Frontal cortex (tissue), 3 donors: ENCODE measurements at regions not wholly inside any gene's neighbourhood (a gene's known extent, or its start where the extent isn't known, plus 50 kb on each side); places are given as distances from the start of the nearest gene placed in this dataset.

Source experiments
- DNase-seq, 2 donors: peaks; one replicate each; pipeline ENCODE4 v3.0.0; 2012; ENCODE audit warnings: low spot score in 2 of 2
- FAIRE-seq: peaks from 2 replicates; lab custom pipeline; 2012; peaks lifted over from hg19 to GRCh38; lab: Jason Lieb, UNC
- donor health status: control.
- donor health status: control.
- donor health status: control.

DNA sequence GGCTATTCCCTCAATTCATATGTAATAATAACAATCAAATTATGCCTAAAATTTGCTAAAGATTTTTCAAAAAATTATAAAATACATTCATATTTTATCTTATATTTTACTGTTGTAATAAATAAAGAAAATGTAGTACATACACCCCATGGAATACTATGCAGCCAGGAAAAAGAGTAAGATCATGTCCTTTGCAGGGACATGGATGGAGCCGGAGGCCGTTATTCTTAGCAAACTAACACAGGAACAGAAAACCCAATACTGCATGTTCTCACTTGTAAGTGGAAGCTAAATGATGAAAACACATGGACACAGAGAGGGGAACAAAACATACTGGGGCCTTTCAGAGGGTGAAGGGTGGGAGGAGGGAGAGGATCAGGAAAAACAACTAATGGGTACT is 584.2 kb upstream of the MMS22L start:
- FAIRE-seq (peak; percentile 42), DNase-seq (no peak)

DNA sequence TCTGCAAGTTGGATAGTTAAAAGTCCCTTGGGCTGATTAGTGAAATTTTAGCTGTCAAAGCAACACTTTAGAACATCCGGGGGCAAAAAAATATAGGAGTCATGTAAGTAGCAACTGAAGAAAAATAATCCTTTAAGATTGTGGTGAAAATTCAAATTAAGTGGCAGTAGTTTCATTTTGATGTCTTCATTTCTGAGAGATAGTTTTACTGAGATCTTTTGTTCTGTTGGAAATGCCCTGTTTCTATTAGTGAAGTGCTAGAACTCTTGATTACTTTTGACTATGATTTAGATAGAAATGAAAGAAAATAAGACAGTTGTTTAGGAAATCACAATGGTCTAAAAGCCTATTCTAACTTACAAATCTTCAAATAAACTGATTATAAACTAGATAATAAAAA is 587.3 kb upstream of the MMS22L start:
- no peak for DNase-seq
- FAIRE-seq = no peak

DNA sequence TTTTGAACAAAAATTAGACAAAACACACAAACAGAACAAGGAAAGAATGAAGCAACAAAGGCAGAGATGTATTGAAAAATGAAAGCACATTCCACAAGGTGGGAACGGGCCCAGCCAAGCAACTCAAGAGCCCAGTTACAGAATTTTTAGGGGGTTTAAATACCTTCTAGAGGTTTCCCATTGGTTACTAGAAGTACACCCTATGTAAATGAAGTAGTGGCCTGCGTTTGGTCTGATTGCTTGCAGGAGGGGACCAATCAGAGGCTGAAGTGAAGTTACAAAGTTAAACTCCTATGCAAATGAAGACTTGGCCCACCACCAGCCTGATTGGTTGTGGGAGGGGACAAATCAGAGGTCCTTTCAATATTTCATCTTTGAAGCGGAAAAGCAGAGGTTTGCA is 593.7 kb upstream of the MMS22L start:
- DNase-seq = no peak
- FAIRE-seq = no peak

DNA sequence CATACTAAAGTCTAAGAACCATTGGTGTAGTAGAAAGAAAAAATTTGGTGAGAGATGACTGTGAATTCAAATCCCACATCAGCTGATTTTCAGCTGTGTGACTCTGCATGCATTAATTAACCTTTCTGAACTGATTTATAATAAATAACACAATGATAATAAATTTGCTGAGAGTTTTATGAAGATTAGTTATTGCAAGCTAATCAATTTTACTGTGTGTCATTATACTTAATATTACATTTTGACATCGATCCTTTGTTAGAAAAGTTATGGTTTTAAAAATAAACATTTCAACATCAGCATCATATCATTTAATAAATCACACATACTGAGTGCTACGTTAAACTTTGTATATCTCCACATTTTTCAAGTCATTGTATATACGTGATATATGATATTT is 599.7 kb upstream of the MMS22L start:
- DNase-seq (no peak), FAIRE-seq (no peak)

DNA sequence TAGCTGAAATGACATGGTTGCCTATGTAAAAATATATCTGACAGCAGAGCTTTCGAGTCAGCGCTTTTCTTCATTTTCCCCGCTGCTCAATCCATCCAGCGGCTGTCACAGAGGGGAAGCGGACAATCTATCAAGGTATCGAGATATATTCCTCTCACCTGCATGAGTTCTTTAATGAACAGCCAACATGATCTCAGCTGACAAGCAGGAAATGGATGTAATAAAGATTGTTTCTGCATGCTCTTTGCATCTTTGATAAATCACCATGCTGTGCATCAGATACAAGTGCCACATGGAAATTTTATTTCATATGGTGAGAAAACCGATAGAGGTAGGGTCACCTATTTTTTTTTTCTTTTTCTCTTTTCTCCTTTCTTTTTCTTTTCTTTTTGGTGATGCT is 602.3 kb upstream of the MMS22L start:
- DNase-seq (no peak), FAIRE-seq (no peak)

DNA sequence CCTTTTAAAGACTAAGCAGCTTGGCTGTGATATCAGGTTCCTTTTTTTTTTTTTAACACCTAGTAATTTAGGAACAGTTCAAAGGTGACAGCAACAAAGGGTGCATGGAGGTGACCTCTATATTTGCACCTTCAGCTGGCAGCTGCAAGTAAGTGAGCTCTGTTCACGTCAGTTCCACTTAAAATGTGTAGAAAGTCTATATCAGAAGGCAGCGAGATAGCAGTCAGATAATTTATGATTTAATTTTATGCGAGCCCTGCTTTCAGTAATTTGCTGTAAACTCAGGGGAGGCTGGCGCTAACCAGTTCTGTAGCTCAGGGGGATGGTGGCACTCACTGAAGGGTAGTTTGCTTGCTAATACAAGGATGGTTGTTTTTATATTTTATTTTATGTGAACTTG is 602.8 kb upstream of the MMS22L start:
- FAIRE-seq = no peak
- DNase-seq = no peak

DNA sequence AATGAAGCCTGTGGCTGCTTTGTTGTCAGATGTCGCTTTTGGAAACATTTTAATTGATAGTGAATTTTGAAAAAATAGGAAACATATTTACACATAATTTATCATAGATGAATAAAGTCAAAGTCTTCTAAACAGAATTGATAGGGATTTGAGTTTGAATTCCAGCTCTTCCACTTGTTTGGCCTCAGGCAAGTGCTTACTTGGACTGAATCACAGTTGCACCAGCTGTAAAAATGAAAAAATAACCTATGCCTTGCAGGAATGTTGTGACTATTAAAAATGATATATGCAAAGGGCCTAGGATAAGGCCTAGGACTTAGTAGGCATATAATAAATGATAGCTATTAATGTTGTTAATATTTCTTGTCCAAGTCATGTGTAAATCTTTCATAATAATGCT is 618.5 kb upstream of the MMS22L start:
- DNase-seq = no peak
- FAIRE-seq = no peak

DNA sequence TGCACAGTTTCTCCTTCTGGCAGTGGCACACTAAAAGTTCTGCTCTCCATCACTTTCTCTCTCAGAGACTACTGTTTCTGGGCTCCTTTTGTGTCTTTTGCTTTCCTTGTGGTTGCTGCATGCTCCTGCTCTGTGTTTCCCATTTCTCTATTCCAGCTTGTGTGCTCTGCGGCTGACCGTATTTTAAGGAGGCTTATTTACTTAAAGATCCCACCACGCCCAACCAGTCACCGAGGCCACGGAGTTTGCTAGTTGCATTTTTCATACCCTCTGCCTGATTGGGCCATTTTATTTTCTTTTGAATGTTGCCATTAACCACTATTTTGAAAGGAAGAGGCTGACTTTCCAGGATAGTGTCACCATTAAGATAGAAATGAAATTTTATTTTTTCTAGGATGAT is 626.4 kb upstream of the MMS22L start:
- FAIRE-seq (no peak), DNase-seq (no peak)

DNA sequence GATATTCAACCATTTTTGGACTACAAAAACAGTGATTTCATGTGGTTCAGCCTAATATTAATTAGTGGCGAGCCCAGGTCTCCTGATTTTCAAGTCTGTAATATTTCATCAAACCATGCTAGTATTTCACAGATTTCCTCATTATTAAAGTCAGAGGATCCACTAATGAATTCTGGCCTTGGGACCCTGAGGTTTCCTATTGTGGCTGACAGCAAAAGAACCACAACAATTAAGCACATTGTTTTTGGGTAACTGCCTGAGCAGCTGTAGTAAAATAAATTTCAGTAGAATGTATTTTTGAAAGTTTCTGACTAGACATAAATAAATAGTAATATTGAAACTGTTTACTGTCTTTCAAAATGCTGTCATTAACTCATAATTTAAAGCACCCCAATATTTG is 630.7 kb upstream of the MMS22L start:
- no peak for DNase-seq
- FAIRE-seq = no peak

DNA sequence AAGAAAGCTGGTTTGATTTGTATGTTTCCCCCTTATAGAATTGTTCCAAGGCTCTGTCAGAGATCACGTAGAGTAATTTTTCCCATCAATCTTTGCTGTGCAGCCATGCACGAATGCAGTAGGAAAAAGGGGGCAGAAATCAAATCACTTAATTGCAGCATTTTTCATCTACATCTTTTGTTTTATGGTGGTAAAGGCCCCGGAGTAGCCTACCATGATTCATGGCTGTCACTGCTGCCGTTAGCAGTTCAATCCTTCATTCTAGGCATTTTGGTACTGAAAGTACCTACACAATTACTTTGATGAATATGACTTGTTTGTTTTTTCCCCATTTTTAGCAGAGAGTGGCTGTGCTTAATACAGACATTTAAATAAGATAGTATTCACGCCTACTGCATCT is 631.9 kb upstream of the MMS22L start:
- no peak for DNase-seq
- no peak for FAIRE-seq

DNA sequence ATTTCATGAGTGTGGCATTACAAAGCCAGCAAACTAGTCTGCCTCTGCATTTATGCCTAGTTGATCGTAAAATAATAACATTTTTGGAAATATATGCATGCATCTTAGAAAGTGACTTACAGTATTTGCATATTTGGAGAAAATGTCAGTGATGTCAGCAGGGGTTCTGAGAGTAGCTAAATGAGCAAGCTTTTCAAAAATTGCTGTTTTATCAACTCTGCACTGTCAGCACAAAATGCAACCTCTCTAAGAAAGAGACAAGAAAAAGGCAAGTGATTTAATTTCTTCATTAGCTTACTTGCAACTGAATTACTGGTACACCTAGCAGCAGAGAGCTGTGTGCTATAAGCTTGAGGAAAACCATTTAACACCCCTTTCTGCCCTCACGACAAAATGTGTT is 632.5 kb upstream of the MMS22L start:
- FAIRE-seq = no peak
- no peak for DNase-seq

DNA sequence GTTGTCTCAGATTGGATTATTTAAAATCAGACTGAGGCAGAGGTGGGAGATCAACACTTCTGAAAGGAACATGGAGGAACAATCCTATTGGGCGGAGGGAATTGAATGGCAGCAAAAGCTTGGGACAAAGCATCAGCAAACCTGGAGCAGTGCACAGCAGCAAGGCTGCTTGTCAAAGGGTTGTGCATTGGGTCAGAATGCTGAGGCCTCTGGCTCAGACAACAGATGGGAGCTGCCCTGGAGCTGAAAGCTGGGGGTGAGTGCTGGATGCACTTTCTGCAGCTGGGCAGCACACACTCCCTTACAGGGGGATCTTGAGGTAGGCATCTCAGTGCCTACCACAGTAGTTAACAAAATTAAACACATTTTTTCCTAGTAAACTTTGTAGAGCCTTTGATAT is 634.4 kb upstream of the MMS22L start:
- no peak for DNase-seq
- FAIRE-seq = no peak

DNA sequence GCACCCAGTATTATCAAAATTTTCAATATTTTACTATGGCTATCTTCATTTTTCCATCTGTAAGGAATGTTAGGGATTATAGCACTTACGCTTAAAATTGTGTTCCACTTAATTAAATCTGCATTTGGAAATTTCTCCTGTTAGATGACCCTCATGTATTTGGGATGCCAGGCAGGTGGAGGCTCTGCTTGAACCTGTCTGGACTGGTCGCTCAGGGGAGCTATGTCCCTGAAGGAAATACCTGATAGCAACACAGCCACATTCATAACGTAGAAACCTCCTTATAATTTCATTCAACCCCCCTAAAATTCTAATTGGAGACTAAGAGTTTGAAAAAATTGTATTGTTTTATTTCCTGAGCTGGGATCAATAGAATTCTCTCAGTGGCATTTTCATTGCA is 636.0 kb upstream of the MMS22L start:
- FAIRE-seq (no peak), DNase-seq (no peak)

DNA sequence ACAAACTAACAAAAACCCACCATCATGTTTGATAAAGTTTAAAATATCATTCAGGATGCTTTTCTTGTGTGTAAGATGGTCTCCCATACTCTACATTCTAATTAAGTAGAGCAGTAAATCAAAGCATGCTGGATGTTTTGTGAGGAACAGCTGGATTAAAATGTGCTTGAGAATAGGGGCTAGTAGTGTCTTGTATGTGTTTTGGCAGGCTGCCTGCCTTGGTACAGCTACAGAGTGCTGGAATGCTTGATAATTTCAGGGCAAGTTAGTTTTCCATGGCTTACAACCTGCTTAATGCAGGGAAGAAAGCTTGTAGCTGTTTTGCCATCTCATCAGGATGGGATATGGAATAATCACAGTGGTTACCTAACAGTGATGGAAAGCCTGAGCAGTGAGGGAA is 636.6 kb upstream of the MMS22L start:
- DNase-seq = no peak
- FAIRE-seq = no peak

DNA sequence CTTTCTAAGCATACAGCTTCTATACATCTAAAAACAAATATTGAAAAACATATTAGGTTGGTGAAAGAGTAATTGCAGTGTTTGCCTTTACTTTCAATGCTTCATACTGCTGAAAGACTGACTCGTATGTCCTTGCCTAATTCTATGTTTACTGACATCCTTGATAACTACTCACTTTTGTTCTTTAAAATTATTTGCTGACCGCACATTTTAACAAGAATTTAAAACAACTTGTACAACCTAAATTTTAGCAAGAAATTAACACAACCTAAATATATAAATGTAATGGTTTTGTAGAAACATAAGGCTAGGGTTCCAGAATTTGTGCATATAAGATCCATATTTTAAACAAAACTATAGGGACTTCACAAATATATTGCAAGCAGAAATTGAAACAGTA is 640.2 kb upstream of the MMS22L start:
- DNase-seq (no peak), FAIRE-seq (no peak)

DNA sequence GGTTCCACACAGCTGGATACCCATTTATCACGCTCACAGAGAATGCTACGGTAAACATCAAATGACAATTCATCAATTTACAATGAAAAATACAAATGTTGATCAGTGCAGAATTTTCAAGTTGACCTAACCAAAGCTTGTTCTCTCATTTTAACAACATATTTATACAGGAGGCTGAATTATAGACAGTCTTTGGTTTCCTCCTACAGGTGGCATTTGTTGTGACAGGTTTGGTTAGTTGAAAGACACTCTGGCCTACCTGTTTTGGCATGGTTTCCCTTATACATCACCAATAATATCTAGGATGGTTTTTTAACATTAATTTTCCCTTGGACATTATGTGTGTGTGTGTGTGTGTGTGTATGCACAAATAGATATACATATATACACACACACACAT is 642.5 kb upstream of the MMS22L start:
- FAIRE-seq (no peak), DNase-seq (no peak)

DNA sequence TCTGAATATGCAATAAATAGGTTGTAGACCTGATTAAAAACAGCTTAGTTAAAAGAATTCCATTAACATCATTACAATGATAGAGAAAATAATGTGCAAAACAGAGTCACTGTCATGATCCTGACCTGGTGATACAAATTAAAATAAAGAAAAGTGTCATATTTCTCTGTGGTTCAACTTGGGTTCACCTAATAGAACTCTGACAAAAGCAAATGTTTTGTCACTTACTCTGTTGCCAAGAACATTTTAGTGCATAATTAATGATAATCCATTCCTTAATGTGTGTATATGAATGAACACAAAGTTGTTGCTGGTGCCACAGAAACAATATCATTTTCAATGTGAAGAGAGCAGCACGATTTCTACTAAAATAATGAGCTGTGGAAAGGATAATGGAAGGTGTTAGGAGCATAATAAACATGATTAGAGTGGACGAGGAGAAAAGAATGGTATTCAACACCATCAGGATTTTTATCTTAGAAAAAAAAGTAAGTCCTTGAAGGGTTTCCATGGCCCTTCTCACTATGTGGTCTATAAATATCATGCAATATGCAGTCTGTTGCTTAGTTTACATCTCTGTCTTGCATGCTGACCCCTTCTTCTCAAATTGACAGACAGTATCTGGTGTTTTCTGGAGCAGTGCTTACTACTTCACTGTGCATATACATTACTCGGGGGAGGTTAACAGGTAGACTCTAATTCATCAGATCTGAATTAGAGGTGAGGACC is 656.6 kb upstream of the MMS22L start:
- FAIRE-seq (no peak), DNase-seq (no peak)

DNA sequence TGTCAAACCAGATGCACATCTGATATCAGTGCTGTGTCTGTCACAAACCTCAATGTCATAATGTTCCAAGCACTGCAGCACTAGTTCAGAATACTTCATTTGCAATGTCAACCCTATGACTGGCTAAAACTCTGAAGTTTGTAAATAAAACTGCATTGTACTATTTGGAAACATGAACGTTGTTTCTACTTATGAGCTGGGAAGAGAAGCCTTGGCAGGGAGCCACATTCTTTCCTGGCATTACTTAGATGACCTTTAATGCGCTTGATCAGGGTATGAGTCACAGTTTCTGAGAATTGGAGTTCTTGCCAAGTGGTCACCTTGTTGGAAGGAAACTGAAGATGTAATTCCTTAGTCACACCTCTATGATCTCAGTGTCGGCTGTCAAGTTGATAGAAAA is 664.8 kb upstream of the MMS22L start:
- no peak for FAIRE-seq
- no peak for DNase-seq

DNA sequence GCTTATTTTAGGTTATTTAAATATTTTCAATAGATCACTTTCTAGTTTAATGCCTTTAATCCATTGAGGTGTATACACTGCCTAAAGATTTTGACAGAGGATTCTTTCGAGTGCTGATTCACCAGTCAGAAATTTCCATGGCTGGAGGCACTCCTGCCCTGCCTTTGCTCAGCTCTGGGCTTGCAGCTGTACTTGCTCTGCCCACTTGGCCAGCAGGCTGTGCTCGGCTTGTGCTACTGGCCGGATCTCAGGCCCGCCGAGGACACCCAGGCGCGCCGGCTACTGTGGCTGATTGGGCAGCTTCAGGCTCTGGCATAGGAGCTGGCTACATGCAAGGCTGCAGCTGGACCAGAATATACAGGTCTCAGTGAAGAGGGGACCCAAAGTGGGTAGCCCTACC is 675.1 kb upstream of the MMS22L start:
- DNase-seq (no peak), FAIRE-seq (no peak)

DNA sequence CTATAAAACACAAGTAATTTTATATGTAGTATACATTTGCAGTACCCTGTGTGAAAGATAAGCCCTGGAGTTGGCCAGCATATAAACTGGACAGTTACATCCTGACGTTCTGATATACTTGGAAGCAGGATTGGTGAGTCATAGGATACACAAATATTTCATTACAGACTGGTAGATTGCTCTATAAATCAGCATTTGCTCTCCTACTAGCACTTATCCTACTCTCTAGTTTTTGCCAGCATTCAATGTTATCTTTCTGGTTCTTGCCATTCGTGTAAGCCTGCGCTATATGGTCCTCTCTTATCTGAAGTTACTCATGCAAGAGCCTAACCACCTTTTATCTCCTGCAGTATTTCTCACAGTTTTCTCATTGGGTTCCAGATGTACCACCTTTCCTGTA is 680.2 kb upstream of the MMS22L start:
- DNase-seq (no peak), FAIRE-seq (no peak)

DNA sequence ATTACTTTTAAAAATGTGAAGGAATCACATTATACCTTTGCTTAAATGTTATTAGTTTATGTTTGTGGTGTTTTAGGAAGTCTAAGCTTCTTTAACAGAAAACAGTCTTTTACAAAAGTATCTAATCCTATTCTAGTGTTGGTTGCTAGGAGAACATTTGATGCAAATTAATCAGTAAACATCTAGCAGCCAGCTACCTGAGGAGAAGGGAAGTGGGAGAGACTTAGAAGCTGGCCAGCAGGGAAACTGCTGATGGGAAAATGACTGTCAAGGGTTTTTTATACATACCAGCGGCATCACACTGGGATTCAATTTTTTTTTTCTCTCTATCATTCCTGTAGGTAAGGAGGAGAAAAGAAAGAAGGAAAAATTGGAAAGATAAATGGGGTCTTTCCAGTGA is 686.0 kb upstream of the MMS22L start:
- no peak for FAIRE-seq
- DNase-seq = no peak

DNA sequence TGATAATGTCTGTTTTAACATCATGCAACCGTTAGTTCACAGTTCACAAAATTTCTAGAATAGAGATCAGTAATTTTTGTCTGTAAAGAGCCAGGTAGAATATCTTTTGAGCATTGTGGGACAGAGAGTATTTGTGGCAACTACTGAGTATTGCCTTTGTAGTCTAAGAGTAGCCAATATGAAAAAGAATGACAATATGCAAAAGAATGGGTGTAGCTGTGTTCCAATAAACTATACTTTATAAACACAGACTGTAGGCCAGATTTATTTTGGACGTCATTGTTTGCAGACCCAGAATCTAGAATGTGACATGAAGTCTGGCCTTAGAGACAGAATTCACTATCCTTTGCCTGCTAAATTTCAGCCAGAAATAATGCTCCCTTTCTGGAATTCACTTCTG is 694.1 kb upstream of the MMS22L start:
- FAIRE-seq = no peak
- no peak for DNase-seq

DNA sequence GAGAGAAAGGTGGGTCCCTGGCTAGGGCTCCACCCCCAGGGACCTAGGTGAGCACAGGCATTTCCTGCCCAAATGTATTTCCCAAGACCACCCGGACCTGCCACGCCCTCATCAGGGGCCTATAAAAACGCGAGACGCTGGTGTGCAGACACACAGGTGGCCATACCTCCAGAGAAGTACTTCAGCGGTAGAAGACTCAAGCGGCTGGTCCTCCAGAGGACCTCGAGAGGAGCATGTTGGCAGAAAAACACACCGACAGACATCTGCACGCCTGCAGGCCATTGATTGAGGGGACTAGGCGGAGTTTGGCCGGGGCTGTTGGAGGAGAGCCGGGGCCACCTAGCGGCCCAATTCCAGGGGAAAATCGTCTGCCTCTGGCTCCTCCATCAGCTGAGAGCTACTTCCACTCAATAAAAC is 695.8 kb upstream of the MMS22L start:
- DNase-seq (no peak), FAIRE-seq (no peak)
